GM21360 (cell line): ENCODE measurements at regions not wholly inside any gene's neighbourhood (a gene's known extent, or its start where the extent isn't known, plus 50 kb on each side); places are given as distances from the start of the nearest gene placed in this dataset.

Source experiments
- ATAC-seq: cut with Tn5 transposase; IDR thresholded peaks from one replicate; pipeline ENCODE4 v1.9.1; 2021; ENCODE audit warnings: mild to moderate bottlenecking, moderate library complexity; ENCODE audit not compliant: unreplicated experiment

DNA sequence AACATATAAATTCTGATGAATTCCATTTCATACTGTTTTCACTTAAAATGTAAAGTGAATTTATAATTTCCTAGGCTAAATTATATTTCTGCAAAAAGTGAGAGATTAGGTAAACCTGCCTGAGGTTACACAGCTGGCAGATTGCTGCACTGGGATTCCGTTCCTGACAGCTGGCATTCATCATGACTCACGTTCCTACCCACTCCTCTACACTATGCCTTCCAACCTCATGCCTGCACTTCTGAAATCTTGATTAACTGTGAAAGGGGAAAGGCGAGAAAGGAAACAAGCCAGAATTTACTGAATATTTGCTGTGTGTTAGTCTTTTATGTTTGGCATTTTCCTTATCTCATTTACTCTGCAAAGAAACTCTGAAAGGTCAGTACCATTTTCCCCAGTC lies 73.3 kb upstream of the MON1B start:
- ATAC-seq: no peak

DNA sequence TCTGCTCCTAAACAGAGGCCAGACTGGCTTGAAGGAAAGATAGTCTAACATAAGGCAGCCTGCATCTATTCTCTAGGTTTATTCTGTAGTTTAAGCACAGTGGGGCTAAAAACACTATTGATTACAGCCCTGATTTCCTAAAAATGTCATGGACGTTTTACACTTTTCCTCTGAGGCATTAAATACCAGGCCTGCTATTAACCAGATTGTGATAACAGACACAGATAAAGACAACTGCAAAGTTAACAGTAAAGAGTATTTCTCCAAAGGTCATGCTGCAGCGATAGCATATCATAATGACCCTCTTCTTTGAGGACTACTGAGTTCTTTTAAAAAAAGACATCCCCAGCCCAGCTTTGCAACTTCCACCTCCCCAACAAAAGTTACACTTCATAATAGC lies 59.6 kb upstream of the MON1B start:
- no peak for ATAC-seq

- ATAC-seq: no peak
Measured at GRCh38 chr16:77132051-77132618, 58.9 kb upstream of the MON1B start.

DNA sequence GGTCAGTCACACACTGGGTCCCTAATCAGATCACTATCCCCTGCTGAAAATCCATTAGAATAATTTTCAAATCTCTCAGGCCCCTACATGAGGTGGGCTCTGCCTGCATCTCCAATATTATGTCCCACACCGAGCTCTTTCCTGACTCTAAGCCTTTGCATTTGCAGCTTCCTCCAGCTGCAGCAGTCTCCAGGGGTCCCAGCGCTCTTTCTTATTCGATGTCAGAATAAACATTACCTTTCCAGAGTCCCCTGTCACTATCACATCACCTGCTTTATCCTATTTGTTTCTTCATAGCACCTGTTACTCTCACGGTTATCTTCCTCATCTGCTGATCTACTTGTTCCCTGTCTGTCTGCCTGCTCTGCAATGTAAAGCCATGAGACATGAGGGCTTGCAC lies 57.3 kb upstream of the MON1B start:
- no peak for ATAC-seq

DNA sequence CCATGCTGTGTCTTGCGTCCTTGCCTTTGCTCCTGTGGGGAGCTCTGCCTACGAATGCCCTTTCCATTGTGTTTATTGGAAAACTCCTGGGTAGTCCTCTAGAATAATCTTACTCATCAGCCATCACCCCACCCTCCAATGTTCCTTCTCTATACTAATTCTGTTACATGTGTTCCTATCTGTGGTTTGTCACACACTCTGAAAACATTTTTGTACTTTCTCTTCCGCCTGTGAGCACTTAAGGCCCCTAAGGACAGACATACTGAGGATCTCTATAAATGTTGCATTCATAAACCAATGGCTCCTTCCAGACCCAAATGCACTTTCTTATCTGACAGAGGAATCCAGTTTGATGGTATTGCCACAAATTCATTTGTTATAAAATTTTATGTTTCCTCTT lies 53.9 kb upstream of the MON1B start:
- ATAC-seq: no peak
